HG03139 (cell line): ENCODE measurements at regions not wholly inside any gene's neighbourhood (a gene's known extent, or its start where the extent isn't known, plus 50 kb on each side); places are given as distances from the start of the nearest gene placed in this dataset.
"Not testable (repeated sequence)": the region's sequence is repeated elsewhere in the genome, so short reads cannot be mapped to it uniquely, and the experiment has no call there.

ENCODE experiments used
- ATAC-seq: cut with Tn5 transposase; IDR thresholded peaks from one replicate; pipeline ENCODE4 v1.9.1; 2021; ENCODE audit not compliant: unreplicated experiment

DNA sequence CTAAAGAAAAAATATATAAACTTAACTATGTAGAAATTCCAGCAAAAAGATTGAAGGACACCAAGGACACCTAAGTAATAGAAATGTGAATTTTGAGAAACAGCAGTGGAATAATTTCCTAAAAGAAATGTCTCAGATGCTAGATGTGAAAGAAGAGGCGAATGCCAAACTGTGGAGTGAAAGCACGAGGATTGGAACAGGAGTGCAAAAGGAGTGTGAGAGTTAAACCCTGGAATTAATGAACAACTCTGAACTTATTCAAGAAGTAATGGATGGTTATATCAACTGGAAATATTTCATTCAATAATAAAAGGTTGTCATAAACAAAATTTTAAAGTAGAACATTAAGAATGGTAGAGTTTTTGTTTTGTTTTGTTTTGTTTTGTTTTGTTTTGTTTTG, 78.5 kb upstream of the SGIP1 start:
- ATAC-seq, result no peak

GRCh38 chr1:66460776-66461175, 73.2 kb upstream of the SGIP1 start:
- ATAC-seq, result no peak

DNA sequence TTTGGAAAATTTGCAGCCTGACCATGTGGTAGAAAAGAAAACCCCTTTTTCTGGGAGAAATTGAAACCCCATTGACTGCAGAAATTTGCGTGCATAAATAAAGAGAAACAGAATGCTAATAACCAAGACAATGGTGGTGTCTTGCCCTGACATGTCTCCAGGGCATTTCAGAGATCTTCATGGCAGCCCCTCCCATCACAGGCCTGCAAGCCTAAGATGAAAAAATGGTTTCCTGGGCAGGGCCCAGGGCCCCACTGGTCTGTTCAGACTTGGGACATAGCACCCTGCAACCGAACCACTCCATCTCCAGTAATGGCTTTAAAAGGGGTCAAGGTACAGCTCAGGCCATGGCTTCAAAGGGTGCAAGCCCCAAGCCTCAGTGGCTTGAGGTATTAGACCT, 71.6 kb upstream of the SGIP1 start:
- no peak for ATAC-seq

- no peak for ATAC-seq
Observed at GRCh38 chr1:66464351-66464750, 69.6 kb upstream of the SGIP1 start.

- ATAC-seq, result no peak
Observed at GRCh38 chr1:66464802-66465201, 69.2 kb upstream of the SGIP1 start.

GRCh38 chr1:66466695-66467094, 67.3 kb upstream of the SGIP1 start:
- not testable (repeated sequence) for ATAC-seq

DNA sequence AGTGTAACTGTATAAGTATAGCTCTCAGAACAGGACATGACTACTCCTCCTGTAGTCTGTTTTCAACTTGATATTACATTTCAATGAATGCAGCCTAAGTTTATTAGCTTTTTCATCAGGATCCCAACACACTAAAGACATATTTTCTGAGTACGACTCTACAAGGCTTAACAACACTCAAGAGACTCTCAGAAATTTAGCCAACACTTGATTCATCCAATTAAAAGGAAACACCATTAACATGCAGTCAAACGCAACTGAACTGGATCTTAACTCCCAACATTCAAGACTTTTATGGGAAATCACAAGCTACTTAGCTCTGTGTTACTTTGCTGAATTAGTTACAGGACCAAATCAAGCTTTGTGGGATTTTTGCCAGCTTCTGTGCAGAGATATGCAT, 65.2 kb upstream of the SGIP1 start:
- no peak for ATAC-seq

GRCh38 chr1:66475940-66476339, 58.0 kb upstream of the SGIP1 start:
- ATAC-seq, result no peak

DNA sequence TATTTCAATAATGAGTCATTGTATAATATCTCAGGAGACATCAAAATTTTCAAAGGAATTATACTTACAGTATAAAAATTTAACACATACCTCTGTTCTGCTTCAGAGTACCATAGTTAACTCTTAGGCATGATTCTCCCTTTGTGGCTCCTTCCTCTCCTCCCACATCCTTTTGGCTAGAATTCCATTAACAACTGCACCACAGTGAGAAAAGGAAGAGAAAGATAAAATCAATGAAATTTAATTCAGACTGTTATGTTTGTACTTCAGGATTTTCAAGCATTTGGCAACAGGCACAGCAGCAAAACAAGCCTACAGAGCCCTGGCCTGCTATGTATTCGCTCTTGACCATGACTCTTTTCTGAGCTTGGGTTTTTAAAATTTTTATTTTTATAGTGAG, 57.2 kb upstream of the SGIP1 start:
- ATAC-seq, result no peak

GRCh38 chr1:66478116-66478515, 55.8 kb upstream of the SGIP1 start:
- ATAC-seq, result no peak

- no peak for ATAC-seq
Observed at GRCh38 chr1:66480162-66480561, 53.8 kb upstream of the SGIP1 start.

DNA sequence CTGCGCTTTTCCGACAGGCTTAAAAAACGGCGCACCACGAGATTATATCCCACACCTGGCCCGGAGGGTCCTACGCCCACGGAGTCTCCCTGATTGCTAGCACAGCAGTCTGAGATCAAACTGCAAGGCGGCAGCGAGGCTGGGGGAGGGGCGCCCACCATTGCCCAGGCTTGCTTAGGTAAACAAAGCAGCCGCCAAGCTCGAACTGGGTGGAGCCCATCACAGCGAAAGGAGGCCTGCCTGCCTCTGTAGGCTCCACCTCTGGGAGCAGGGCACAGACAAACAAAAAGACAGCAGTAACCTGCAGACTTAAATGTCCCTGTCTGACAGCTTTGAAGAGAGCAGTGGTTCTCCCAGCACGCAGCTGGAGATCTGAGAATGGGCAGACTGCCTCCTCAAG, 52.7 kb upstream of the SGIP1 start:
- not testable (repeated sequence) for ATAC-seq
